ENCODE measurements at regions not wholly inside any gene's neighbourhood (a gene's known extent, or its start where the extent isn't known, plus 50 kb on each side); places are given as distances from the start of the nearest gene placed in this dataset.

DNA sequence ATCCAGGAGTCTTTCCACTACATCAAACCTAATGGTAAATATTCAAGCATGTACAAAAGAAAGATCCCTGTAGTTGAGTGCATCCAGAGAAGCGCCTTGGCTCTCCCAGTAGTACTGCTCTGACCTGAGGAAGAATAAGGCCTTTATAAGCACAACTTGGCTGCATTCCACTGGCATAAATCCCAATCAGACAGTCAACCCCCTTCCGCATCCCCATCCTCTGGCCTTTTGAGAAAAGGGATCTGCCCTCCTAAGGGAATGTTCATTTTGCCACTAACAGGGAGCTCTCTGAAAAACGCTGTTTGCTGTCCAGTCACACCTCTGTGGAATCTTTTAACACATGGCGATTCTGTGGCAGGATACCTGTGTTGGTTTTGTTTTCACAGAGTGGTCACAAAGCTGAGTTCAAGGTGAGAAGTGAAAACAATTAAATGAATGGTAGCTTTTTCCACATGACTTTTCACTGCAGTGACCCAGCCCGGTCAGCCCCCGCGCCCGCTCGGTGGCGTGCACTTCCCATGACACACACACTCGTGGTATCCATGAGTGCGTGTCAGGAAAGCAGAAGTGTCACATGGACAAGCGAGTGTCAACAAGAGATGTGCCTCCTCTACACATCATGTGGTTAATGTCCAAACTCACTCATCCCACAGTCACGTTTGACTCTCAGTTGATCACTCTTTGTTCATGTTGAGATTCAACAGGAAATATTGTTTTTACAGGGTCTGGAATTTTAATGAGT lies 112.2 kb upstream of the ENPP6 start:
- TF ChIP-seq, protein P1, sequence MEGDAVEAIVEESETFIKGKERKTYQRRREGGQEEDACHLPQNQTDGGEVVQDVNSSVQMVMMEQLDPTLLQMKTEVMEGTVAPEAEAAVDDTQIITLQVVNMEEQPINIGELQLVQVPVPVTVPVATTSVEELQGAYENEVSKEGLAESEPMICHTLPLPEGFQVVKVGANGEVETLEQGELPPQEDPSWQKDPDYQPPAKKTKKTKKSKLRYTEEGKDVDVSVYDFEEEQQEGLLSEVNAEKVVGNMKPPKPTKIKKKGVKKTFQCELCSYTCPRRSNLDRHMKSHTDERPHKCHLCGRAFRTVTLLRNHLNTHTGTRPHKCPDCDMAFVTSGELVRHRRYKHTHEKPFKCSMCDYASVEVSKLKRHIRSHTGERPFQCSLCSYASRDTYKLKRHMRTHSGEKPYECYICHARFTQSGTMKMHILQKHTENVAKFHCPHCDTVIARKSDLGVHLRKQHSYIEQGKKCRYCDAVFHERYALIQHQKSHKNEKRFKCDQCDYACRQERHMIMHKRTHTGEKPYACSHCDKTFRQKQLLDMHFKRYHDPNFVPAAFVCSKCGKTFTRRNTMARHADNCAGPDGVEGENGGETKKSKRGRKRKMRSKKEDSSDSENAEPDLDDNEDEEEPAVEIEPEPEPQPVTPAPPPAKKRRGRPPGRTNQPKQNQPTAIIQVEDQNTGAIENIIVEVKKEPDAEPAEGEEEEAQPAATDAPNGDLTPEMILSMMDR (IDR thresholded peaks at IDR 0.05; ENCODE audit: control extremely low read depth in 1 of 3, insufficient read depth in 1 of 3, low read depth in 1 of 3, low read length in 3 of 3), result no peak
- TF ChIP-seq ZNF274 (IDR thresholded peaks at IDR 0.05; ENCODE audit: borderline replicate concordance, extremely low read depth, low read length) (no peak), POLR2AphosphoS5 (IDR thresholded peaks at IDR 0.05; ENCODE audit: low read depth, low read length) (no peak), SIN3A (conservative IDR thresholded peaks at IDR 0.05 in 1 of 2, IDR thresholded peaks at IDR 0.05 in 1 of 2; ENCODE audit: low read depth in 1 of 2, low read length in 2 of 2) (no peak), SRF (IDR thresholded peaks at IDR 0.05; ENCODE audit: low read depth, low read length) (no peak), TEAD4 (IDR thresholded peaks at IDR 0.05; ENCODE audit: low read depth, low read length) (no peak)
